A673 (cell line): ENCODE measurements at regions not wholly inside any gene's neighbourhood (a gene's known extent, or its start where the extent isn't known, plus 50 kb on each side); places are given as distances from the start of the nearest gene placed in this dataset.

Experiments used
- EZH2 ChIP-seq: fragments of 200-600 bp; sonication (generic); IDR thresholded peaks from 2 replicates; pipeline ENCODE4 v1.6.1; 2017; ENCODE audit warnings: borderline replicate concordance, low read depth, mild to moderate bottlenecking, mixed read lengths, antibody characterized with exemption, low read length; ENCODE audit not compliant: poor library complexity, severe bottlenecking
- TF ChIP-seq, protein P1 (sequence below): fragments of 300-800, 200-600 bp; sonication (generic); conservative IDR thresholded peaks from 2 replicates; pipeline ENCODE4 v1.5.1; 2017; ENCODE audit warnings: low read depth, mild to moderate bottlenecking, antibody characterized with exemption, low read length, moderate library complexity, mixed read lengths

DNA sequence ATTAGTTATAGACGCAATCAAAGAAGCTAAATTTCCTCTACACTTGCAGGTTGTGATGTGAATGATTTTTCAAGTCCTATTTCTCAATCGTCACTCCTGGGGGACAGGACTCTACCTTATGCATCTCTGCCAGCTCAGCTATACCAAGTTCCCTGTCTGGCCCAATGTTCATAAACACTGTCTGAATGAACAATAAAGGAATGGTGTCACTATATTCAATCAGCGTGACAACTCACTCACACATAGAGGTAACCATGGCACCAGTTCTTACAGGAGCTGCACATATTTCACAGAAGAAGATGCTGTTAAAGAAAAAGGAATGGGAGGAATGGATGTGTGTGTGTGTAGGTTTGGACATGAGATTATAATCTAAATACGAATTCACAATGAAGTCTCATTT is 280.6 kb downstream of the PPP1R2C start:
- TF ChIP-seq EZH2, result no peak
- TF ChIP-seq, protein P1, sequence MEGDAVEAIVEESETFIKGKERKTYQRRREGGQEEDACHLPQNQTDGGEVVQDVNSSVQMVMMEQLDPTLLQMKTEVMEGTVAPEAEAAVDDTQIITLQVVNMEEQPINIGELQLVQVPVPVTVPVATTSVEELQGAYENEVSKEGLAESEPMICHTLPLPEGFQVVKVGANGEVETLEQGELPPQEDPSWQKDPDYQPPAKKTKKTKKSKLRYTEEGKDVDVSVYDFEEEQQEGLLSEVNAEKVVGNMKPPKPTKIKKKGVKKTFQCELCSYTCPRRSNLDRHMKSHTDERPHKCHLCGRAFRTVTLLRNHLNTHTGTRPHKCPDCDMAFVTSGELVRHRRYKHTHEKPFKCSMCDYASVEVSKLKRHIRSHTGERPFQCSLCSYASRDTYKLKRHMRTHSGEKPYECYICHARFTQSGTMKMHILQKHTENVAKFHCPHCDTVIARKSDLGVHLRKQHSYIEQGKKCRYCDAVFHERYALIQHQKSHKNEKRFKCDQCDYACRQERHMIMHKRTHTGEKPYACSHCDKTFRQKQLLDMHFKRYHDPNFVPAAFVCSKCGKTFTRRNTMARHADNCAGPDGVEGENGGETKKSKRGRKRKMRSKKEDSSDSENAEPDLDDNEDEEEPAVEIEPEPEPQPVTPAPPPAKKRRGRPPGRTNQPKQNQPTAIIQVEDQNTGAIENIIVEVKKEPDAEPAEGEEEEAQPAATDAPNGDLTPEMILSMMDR, result no peak
